ENCODE measurements at regions not wholly inside any gene's neighbourhood (a gene's known extent, or its start where the extent isn't known, plus 50 kb on each side); places are given as distances from the start of the nearest gene placed in this dataset.

DNA sequence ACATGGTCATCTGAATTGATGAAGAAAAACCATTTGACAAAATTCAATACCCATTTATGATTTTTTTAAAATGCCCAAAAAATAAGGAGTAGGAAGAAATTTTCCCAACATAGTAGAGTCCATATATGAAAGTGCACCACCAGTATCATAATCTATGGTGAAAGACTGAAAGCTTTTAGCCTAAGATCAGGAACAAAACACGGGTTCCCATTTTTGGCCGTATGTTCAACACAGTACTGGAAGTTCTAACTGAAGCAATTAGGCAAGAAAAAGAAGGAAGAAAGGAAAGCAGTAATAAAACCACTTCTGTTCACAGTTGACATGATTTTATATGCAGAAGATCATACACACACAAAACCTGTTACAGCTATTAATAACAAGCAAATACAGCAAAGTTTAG, 227.8 kb upstream of the RAB4A start:
- H3K27me3 ChIP-seq (ENCODE audit: insufficient read depth, insufficient read length), result peaks cover 3% of the 10 kb centered on the region
- H3K36me3 ChIP-seq (ENCODE audit: insufficient read depth, insufficient read length, low read length), result no peaks in the 10 kb centered on the region
- H3K4me1 ChIP-seq (ENCODE audit: insufficient read depth, insufficient read length), result peaks cover 6% of the 10 kb centered on the region
- no peak overlapping the region for H3K4me3 ChIP-seq (ENCODE audit: insufficient read length, low read depth)
- no peak for DNase-seq (ENCODE audit: low read depth, low spot score)
- no peak overlapping the region for H3K9ac ChIP-seq (ENCODE audit: insufficient read length, low read depth)
- no peaks in the 10 kb centered on the region for H3K9me3 ChIP-seq (ENCODE audit: insufficient read depth, low read length)
- TF ChIP-seq YY1 (IDR thresholded peaks at IDR 0.05; ENCODE audit: insufficient read depth, insufficient read length), result no peak
- no peak for TF ChIP-seq ZNF274 (IDR thresholded peaks at IDR 0.05; ENCODE audit: low read depth, low read length)
- TF ChIP-seq SUZ12 (IDR thresholded peaks at IDR 0.05; ENCODE audit: extremely low read depth, insufficient read depth, insufficient read length), result no peak

DNA sequence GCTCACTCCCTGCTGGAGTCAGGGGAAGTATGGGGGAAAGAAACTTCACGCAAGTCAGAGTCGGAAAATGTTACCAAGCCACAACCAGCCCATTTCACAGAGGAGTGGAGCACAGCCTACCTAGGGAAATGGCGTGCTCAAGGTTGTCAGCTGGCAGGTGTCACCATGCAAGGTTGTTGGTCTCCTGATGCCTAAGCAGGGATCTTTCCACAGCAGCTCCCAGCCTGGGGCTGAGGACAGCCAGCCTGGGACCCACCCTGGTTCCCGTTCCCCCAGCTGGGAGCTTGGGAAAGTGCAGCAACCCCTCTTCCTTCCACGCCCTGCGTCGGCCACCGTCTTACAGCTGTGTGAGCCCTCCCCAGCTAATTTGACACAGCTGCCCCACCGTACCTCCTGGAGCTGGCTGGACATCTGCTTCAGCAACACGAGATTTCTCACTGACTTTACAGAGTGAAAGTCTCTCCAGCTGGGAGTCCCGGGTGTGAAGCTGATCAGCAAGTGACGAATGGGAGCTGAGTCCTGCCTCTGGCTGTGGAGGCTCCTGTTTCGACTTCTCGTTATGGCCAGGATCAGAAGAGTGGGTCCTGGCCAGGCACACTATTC, 224.6 kb upstream of the RAB4A start:
- no peak overlapping the region for H3K4me3 ChIP-seq (ENCODE audit: insufficient read length, low read depth)
- no peak for DNase-seq (ENCODE audit: low read depth, low spot score)
- peaks cover 3% of the 10 kb centered on the region for H3K27me3 ChIP-seq (ENCODE audit: insufficient read depth, insufficient read length)
- no peak overlapping the region for H3K9ac ChIP-seq (ENCODE audit: insufficient read length, low read depth)
- H3K9me3 ChIP-seq (ENCODE audit: insufficient read depth, low read length), result no peaks in the 10 kb centered on the region
- peaks cover 6% of the 10 kb centered on the region for H3K4me1 ChIP-seq (ENCODE audit: insufficient read depth, insufficient read length)
- H3K36me3 ChIP-seq (ENCODE audit: insufficient read depth, insufficient read length, low read length), result no peaks in the 10 kb centered on the region
- no peak for TF ChIP-seq SUZ12 (IDR thresholded peaks at IDR 0.05; ENCODE audit: extremely low read depth, insufficient read depth, insufficient read length)
- TF ChIP-seq ZNF274 (IDR thresholded peaks at IDR 0.05; ENCODE audit: low read depth, low read length), result no peak
- TF ChIP-seq YY1 (IDR thresholded peaks at IDR 0.05; ENCODE audit: insufficient read depth, insufficient read length), result no peak

DNA sequence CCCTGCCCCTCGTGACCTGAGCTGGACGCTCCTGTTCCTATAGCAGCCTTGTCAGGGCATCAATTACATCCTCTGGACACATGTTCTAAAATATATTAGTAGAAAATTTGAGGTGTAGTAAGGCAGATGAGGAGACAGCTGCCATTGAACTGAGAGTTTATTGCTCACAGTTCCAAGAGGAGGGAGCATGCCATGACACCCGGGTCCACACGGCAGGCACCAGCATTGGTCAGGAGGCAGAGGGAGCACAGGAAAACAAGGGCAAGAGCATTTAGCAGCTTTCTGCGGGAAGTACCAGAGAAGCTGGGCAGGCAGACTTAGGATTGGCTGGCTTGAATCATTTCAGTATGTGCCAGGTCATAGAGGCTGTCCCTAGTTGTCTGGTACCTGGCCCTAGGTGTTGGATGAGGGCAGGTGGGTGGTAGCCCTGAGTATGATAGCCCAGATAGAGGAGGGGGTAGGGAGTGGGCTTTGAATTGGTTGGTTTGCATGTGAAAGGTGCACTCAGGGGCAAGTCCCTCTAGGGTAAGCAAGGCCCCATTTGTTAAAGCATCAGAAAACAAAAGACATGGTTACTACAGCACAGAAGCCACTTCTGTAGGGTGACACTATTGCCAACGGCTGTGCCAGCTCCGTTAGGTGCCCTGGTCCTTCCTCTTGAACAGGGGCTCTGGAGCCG, 223.6 kb upstream of the RAB4A start:
- H3K9me3 ChIP-seq (ENCODE audit: insufficient read depth, low read length), result no peaks in the 10 kb centered on the region; the same call in 1 of the 2 replicates
- H3K4me1 ChIP-seq (ENCODE audit: insufficient read depth, insufficient read length), result peaks cover 6% of the 10 kb centered on the region
- H3K4me3 ChIP-seq (ENCODE audit: insufficient read length, low read depth), result no peak overlapping the region
- no peak overlapping the region for H3K9ac ChIP-seq (ENCODE audit: insufficient read length, low read depth)
- TF ChIP-seq YY1 (IDR thresholded peaks at IDR 0.05; ENCODE audit: insufficient read depth, insufficient read length) (no peak), ZNF274 (IDR thresholded peaks at IDR 0.05; ENCODE audit: low read depth, low read length) (no peak), SUZ12 (IDR thresholded peaks at IDR 0.05; ENCODE audit: extremely low read depth, insufficient read depth, insufficient read length) (no peak)
- no peak for DNase-seq (ENCODE audit: low read depth, low spot score)
- H3K27me3 ChIP-seq (ENCODE audit: insufficient read depth, insufficient read length), result peaks cover 3% of the 10 kb centered on the region
- no peaks in the 10 kb centered on the region for H3K36me3 ChIP-seq (ENCODE audit: insufficient read depth, insufficient read length, low read length)

DNA sequence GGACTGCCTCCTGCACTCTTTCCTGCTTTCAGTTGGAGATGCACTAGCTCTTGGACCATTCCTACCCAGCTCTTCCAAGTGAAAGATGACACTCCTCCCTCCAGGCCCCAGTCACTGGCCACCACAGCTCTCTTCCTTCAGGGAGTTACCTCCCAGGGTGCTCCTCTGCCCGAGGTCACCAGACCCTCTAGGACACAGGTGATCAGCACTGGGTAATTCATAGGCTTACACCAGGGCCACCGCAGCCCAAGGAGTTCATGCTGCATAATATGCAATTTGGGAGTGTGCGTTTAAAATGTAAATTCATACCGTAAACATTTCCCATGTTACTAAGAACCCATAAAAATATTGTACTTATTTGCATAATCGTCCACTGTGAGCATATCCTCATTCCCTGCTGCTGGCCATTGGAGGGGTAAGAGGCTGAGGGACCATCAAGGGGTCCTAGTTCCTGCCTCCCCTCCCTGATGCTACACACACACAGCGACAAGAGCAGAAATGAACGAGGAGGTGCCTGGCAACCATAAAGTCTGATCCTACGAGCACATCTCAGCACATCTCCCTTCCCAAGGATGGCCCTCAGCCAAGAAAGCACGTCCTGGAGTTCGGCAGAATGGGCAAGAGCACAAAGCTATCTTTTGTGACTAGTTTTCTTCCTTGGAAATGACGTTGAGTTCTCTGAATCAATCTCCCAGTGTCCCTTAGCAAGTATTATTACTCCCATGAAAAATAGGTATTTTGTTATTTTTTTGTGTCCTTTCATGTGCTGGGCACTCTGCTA, 222.9 kb upstream of the RAB4A start:
- Histone ChIP-seq H3K4me3 (ENCODE audit: insufficient read length, low read depth) (no peak overlapping the region), H3K27me3 (ENCODE audit: insufficient read depth, insufficient read length) (peaks cover 3% of the 10 kb centered on the region), H3K9ac (ENCODE audit: insufficient read length, low read depth) (no peak overlapping the region), H3K36me3 (ENCODE audit: insufficient read depth, insufficient read length, low read length) (no peaks in the 10 kb centered on the region), H3K4me1 (ENCODE audit: insufficient read depth, insufficient read length) (peaks cover 6% of the 10 kb centered on the region), H3K9me3 (ENCODE audit: insufficient read depth, low read length) (no peaks in the 10 kb centered on the region; the same call in 1 of the 2 replicates)
- TF ChIP-seq ZNF274 (IDR thresholded peaks at IDR 0.05; ENCODE audit: low read depth, low read length) (no peak), SUZ12 (IDR thresholded peaks at IDR 0.05; ENCODE audit: extremely low read depth, insufficient read depth, insufficient read length) (no peak), YY1 (IDR thresholded peaks at IDR 0.05; ENCODE audit: insufficient read depth, insufficient read length) (no peak)
- DNase-seq (ENCODE audit: low read depth, low spot score), result no peak

DNA sequence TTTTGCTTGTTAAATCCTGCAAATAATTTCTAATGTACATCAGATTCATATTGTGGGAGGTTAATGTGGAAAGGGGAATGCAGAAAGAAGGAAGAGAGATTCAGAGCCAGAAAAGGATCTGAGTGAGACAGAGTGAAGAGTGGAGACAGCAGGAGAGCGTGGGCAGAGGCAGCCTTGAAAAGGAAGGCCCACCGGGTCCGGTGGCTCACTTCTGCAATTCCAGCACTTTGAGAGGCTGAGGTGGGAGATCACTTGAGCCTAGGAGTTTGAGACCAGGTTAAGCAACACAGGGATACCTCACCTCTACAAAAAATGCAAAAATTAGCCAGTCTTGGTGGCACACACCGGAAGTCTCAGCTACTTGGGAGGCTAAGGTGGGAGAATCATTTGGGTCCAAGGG, 222.0 kb upstream of the RAB4A start:
- TF ChIP-seq SUZ12 (IDR thresholded peaks at IDR 0.05; ENCODE audit: extremely low read depth, insufficient read depth, insufficient read length) (no peak), ZNF274 (IDR thresholded peaks at IDR 0.05; ENCODE audit: low read depth, low read length) (no peak), YY1 (IDR thresholded peaks at IDR 0.05; ENCODE audit: insufficient read depth, insufficient read length) (no peak)
- H3K27me3 ChIP-seq (ENCODE audit: insufficient read depth, insufficient read length), result peaks cover 3% of the 10 kb centered on the region

DNA sequence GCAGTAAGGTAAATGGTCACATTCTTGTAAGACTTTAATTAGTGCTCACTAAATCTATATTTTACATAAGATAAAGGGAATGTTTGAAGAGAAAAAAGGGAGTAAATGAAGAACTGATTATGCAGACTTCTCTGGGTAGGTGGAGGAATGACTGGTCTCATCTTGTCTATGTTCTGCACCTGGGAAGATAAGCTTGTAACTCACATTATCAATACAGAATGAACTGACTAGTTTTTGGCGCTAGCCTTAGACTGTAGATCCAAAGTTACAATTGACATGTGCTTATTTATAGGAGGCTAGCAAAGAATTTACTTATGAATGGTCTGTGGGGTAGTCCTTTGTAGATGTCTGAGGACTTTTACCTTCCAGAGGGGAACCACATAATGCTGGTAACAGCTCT, 214.9 kb upstream of the RAB4A start:
- Histone ChIP-seq H3K9me3 (ENCODE audit: insufficient read depth, low read length) (no peaks in the 10 kb centered on the region; the same call in 1 of the 2 replicates), H3K27me3 (ENCODE audit: insufficient read depth, insufficient read length) (no peaks in the 10 kb centered on the region), H3K4me3 (ENCODE audit: insufficient read length, low read depth) (no peak overlapping the region), H3K36me3 (ENCODE audit: insufficient read depth, insufficient read length, low read length) (no peaks in the 10 kb centered on the region), H3K4me1 (ENCODE audit: insufficient read depth, insufficient read length) (peaks cover 3% of the 10 kb centered on the region), H3K9ac (ENCODE audit: insufficient read length, low read depth) (no peak overlapping the region)
- TF ChIP-seq SUZ12 (IDR thresholded peaks at IDR 0.05; ENCODE audit: extremely low read depth, insufficient read depth, insufficient read length) (no peak), ZNF274 (IDR thresholded peaks at IDR 0.05; ENCODE audit: low read depth, low read length) (no peak), YY1 (IDR thresholded peaks at IDR 0.05; ENCODE audit: insufficient read depth, insufficient read length) (no peak)
- no peak for DNase-seq (ENCODE audit: low read depth, low spot score)

More for the DNA sequence above, 222.0 kb upstream of the RAB4A start:
- no peak overlapping the region for H3K4me3 ChIP-seq (ENCODE audit: insufficient read length, low read depth)
- H3K9me3 ChIP-seq (ENCODE audit: insufficient read depth, low read length), result no peaks in the 10 kb centered on the region; the same call in 1 of the 2 replicates
- peaks cover 6% of the 10 kb centered on the region for H3K4me1 ChIP-seq (ENCODE audit: insufficient read depth, insufficient read length)
- H3K9ac ChIP-seq (ENCODE audit: insufficient read length, low read depth), result no peak overlapping the region
- no peaks in the 10 kb centered on the region for H3K36me3 ChIP-seq (ENCODE audit: insufficient read depth, insufficient read length, low read length)
- DNase-seq (ENCODE audit: low read depth, low spot score), result no peak

DNA sequence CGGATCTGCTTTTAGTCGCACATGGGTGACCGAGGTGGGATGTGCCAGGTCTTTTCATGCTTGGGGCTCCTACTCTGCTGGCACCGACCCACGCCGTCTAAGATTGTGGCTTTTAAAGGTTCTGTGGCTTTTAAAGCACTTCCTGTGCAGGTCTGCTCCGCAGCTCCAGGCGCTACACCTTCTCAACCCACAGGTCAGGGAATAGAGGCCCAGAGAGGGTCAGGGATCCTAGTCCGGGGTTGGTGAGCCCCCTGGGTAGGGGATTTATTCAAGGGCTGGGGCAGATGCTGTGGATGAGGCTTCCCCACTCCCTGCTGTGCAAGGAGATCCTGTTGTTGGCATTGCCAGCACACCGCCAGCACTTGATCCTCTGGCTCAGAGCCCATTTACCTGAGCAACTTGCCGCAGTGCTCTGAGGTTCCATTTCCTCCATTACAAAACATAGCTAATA, 212.8 kb upstream of the RAB4A start:
- Histone ChIP-seq H3K9me3 (ENCODE audit: insufficient read depth, low read length) (no peaks in the 10 kb centered on the region), H3K9ac (ENCODE audit: insufficient read length, low read depth) (no peak overlapping the region), H3K36me3 (ENCODE audit: insufficient read depth, insufficient read length, low read length) (no peaks in the 10 kb centered on the region), H3K4me3 (ENCODE audit: insufficient read length, low read depth) (no peak overlapping the region), H3K27me3 (ENCODE audit: insufficient read depth, insufficient read length) (no peaks in the 10 kb centered on the region), H3K4me1 (ENCODE audit: insufficient read depth, insufficient read length) (peaks cover 6% of the 10 kb centered on the region)
- TF ChIP-seq ZNF274 (IDR thresholded peaks at IDR 0.05; ENCODE audit: low read depth, low read length) (no peak), YY1 (IDR thresholded peaks at IDR 0.05; ENCODE audit: insufficient read depth, insufficient read length) (no peak), SUZ12 (IDR thresholded peaks at IDR 0.05; ENCODE audit: extremely low read depth, insufficient read depth, insufficient read length) (no peak)
- no peak for DNase-seq (ENCODE audit: low read depth, low spot score)

All from NT2/D1 (cell line).